PFSK-1 (cell line): ENCODE measurements at regions not wholly inside any gene's neighbourhood (a gene's known extent, or its start where the extent isn't known, plus 50 kb on each side); places are given as distances from the start of the nearest gene placed in this dataset.
A peak's percentile ranks its signal among the peaks of the same experiment; 100 is the strongest.

ENCODE experiments used
- FOXP2 ChIP-seq: optimal IDR thresholded peaks from 2 replicates; pipeline ENCODE3; 2011; ENCODE audit warnings: borderline replicate concordance, control low read depth, inconsistent platforms; ENCODE audit not compliant: insufficient read depth; ENCODE audit errors: extremely low read length, extremely low read depth
- POLR2AphosphoS5 ChIP-seq: IDR thresholded peaks from 2 replicates; pipeline ENCODE4 v1.6.1; 2012; ENCODE audit warnings: low read depth, mild to moderate bottlenecking, control low read depth, low read length, moderate library complexity
- SIN3A ChIP-seq: IDR thresholded peaks from 2 replicates; pipeline ENCODE4 v1.6.1; 2012; ENCODE audit warnings: mild to moderate bottlenecking, low read length, moderate library complexity, borderline replicate concordance; ENCODE audit not compliant: insufficient read depth
- TAF1 ChIP-seq: IDR thresholded peaks from 2 replicates; pipeline ENCODE4 v1.6.1; 2012; ENCODE audit warnings: low read length, control low read depth, borderline replicate concordance; ENCODE audit not compliant: insufficient read depth
- TF ChIP-seq, protein P1 (sequence below), 2 experiments: IDR thresholded peaks; 2 replicates each; pipeline versions ENCODE4 v1.6.1 to v1.8.0; 2011 to 2012; ENCODE audit warnings: low read depth in 2 of 2, low read length in 2 of 2, control low read depth in 1 of 2, inconsistent platforms in 1 of 2, mild to moderate bottlenecking in 1 of 2, moderate library complexity in 1 of 2; ENCODE audit not compliant: insufficient read depth in 1 of 2

DNA sequence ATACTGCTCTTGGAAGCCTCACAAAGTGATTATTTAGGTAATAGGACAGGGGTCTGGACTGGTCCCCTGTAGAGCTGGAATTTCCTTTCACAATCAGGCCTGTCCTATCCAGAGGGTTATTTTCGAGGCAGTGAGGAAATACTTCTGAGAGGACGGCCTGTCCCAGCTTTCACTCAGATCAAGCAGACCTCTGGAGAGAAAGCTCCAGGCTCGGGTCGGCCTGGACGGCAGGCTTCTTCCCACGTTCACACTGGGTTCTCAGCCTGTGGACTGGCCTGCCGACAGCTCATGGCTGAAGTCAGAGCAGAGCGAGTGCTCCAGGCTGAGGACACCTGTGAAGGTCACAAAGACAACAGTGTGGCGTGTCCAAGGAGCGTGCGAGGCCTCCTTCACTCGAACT is 405.3 kb downstream of the VPS13C start:
- TF ChIP-seq TAF1 (no peak), SIN3A (no peak), POLR2AphosphoS5 (no peak), FOXP2 (no peak)
- TF ChIP-seq, protein P1, sequence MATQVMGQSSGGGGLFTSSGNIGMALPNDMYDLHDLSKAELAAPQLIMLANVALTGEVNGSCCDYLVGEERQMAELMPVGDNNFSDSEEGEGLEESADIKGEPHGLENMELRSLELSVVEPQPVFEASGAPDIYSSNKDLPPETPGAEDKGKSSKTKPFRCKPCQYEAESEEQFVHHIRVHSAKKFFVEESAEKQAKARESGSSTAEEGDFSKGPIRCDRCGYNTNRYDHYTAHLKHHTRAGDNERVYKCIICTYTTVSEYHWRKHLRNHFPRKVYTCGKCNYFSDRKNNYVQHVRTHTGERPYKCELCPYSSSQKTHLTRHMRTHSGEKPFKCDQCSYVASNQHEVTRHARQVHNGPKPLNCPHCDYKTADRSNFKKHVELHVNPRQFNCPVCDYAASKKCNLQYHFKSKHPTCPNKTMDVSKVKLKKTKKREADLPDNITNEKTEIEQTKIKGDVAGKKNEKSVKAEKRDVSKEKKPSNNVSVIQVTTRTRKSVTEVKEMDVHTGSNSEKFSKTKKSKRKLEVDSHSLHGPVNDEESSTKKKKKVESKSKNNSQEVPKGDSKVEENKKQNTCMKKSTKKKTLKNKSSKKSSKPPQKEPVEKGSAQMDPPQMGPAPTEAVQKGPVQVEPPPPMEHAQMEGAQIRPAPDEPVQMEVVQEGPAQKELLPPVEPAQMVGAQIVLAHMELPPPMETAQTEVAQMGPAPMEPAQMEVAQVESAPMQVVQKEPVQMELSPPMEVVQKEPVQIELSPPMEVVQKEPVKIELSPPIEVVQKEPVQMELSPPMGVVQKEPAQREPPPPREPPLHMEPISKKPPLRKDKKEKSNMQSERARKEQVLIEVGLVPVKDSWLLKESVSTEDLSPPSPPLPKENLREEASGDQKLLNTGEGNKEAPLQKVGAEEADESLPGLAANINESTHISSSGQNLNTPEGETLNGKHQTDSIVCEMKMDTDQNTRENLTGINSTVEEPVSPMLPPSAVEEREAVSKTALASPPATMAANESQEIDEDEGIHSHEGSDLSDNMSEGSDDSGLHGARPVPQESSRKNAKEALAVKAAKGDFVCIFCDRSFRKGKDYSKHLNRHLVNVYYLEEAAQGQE (IDR thresholded peaks at IDR 0.05; ENCODE audit: insufficient read depth in 1 of 2, low read depth in 2 of 2, low read length in 2 of 2), result no peak

DNA sequence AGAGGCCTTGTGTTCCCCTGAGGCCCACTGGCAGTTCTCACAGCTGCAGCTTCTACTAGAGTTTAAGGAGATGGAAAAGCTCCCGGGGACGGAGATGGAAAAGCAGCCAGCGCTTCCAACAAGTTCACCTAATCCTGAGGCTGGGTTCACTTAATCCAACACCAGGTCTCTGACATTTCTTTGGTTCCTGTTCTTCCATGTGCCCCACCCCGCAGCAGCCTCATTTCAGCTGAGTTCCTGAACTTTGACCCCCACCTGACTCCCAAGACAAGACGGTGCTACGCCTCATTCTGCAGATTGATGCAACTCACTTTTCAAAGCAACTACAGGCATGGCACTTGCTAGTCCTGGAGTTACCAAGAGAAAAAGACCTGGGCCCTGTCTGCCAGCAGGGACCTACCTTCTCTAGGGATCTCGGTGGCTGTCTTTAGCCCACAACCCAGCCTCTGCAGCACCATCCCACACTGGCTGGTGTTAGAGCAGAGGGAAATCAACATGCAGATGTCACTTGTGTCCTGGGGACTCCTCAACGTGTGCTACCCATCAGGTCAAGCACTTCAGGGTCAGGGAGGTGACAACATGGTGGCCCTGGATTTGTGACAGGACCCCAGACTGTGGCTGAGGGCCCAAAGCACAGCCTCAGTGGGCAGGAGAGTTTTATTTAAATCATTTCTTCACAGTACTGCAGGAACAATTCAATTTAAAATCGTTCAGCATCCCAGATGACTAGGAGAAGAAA is 406.1 kb downstream of the VPS13C start:
- TF ChIP-seq, protein P1 (IDR thresholded peaks at IDR 0.05; ENCODE audit: insufficient read depth in 1 of 2, low read depth in 2 of 2, low read length in 2 of 2), result no peak
- TF ChIP-seq POLR2AphosphoS5, result no peak
- TF ChIP-seq TAF1, result no peak
- TF ChIP-seq SIN3A, result no peak

DNA sequence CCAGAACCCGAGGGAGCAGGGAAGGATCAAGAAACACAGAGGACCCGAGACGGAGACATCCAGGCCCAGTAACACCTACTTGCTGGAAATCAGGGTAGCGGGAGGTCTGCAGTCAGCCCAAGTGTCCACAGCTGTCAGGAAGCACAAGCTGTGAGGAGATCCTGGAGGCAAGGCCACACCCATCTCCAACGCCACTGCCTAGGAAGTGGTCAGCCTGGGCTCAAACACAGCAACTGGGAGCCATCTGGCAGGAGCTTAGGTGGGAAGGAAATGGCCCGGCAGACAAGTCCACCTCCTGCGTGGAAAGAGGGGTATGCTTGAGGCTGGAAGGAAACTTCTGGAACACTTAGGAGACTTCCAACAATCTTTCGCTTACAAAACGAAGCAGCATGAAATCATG is 407.1 kb downstream of the VPS13C start:
- TF ChIP-seq FOXP2 (peak; percentile 46), TAF1 (no peak)

DNA sequence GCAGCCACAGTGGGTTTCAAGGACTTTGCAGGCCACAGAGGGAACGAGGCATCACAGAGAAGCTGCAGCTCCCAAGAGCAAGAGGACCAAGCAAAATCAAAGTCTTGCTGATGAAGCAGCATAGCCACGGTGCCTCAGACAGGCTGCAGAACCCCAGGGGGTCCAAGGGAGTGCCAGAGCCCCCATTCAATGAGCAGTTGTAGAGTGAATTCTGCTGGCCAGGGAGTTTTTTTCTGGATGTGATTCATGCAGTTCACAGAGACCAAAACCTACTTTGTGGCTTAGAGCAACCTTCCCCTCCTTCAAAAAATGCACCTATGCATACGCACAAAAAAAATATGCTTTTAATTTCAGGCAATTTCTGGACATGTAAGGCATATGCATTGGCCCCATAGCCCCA is 409.0 kb downstream of the VPS13C start:
- no peak for TF ChIP-seq SIN3A

DNA sequence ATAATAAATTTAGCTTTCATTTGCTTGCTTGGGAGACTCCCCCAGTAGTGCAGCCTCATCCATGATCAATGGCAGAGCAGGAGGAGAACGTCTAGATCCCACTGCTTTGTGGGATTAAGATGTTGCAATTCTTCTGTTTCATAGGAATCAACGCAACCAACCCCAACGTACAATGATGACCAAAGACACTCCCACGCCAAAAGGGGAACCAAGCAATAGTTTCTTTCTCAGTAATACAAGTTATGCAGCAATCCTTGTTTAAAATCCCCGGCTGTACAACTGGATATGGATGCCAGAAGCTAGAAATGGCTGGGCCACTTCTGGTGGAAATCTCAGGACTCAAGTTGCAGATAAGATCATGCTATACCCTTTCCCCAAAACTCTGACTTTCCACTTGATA is 411.2 kb downstream of the VPS13C start:
- TF ChIP-seq POLR2AphosphoS5 (no peak), FOXP2 (no peak), TAF1 (no peak), SIN3A (no peak)
- TF ChIP-seq, protein P1 (IDR thresholded peaks at IDR 0.05; ENCODE audit: insufficient read depth in 1 of 2, low read depth in 2 of 2, low read length in 2 of 2), result no peak

DNA sequence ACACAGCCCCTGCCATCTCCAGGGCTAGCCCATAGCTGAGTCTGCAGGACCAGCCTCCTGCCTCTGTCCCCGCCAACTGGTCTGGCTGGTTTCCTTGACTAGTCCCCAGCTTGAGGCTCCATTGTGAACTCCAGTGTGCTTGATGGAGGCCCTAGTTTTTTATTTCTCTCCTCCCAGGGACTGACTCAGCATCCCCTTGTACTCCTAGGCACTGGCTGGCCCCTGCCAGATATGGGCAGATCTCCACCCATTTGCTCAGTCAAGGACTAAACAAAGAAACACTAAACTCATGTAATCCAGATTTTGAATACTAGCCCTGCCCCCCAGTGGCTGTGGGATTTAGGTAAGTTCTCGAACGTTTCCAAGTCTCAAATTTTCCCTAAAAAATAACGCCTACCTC is 415.4 kb upstream of the RORA start:
- TF ChIP-seq, protein P1 (IDR thresholded peaks at IDR 0.05; ENCODE audit: insufficient read depth in 1 of 2, low read depth in 2 of 2, low read length in 2 of 2), result no peak
- TF ChIP-seq SIN3A (no peak), FOXP2 (no peak), TAF1 (no peak), POLR2AphosphoS5 (no peak)
